GM12878 (cell line): ENCODE measurements at regions not wholly inside any gene's neighbourhood (a gene's known extent, or its start where the extent isn't known, plus 50 kb on each side); places are given as distances from the start of the nearest gene placed in this dataset.
"Not testable (repeated sequence)": the region's sequence is repeated elsewhere in the genome, so short reads cannot be mapped to it uniquely, and the experiment has no call there.

Experiments used
- ATAC-seq: fragments of 200-7000 bp; cut with Tn5 transposase; 3 replicates; pipeline ENCODE4 v1.9.1; 2020; ENCODE audit warnings: mild to moderate bottlenecking, moderate library complexity
- BruUV-seq: library from RNA; stranded (reverse); fragments of 400-500 nt; replicated peaks from 2 replicates; lab custom pipeline; 2021; lab: Mats Ljungman, UMichigan
- CTCF ChIA-PET: fragments of 300-600 bp; sonication (Branson Sonifier 250); formaldehyde crosslinking; extraction: SDS; loops from one replicate; lab custom pipeline; 2021; ENCODE audit warnings: inconsistent platforms; lab: Yijun Ruan, JAX
- POLR2A ChIA-PET: fragments of 350-600 bp; formaldehyde crosslinking; extraction: SDS; loops from one replicate; lab custom pipeline; 2021; ENCODE audit warnings: inconsistent platforms; lab: Charles Lee
- RAD21 ChIA-PET: fragments of 300-600 bp; sonication (Branson Sonifier 250); formaldehyde crosslinking; loops from one replicate; lab custom pipeline; 2023; ENCODE audit warnings: antibody characterized with exemption; ENCODE audit not compliant: unreplicated experiment; lab: Charles Lee
- SMC1A ChIA-PET: fragments of 300-600 bp; sonication (Branson Sonifier 250); formaldehyde crosslinking; loops from one replicate; lab custom pipeline; 2023; ENCODE audit not compliant: unreplicated experiment, uncharacterized antibody; lab: Charles Lee
- DNase-seq: peaks from one replicate; pipeline ENCODE4 v3.0.0-alpha.2; 2011; ENCODE audit warnings: low read depth, low spot score
- FAIRE-seq: peaks from 3 replicates; lab custom pipeline; 2011; peaks lifted over from hg19 to GRCh38; lab: Jason Lieb, UNC
- H2AFZ ChIP-seq: 2 replicates; pipeline ENCODE4 v1.6.0; 2011; ENCODE audit warnings: low read depth, low read length, control low read depth; ENCODE audit not compliant: control insufficient read depth
- H3K27ac ChIP-seq: 2 replicates; pipeline ENCODE4 v1.5.1; 2011; ENCODE audit warnings: control low read depth; ENCODE audit not compliant: control insufficient read depth, insufficient read depth
- H3K27me3 ChIP-seq, 2 experiments: replicated peaks in 1 of 2; 2 replicates each; pipeline versions ENCODE4 v1.6.0 to v1.6.1; 2011; ENCODE audit warnings: low read length in 1 of 2; ENCODE audit not compliant: control insufficient read depth in 2 of 2, insufficient read depth in 2 of 2
- H3K36me3 ChIP-seq, 2 experiments: 2 replicates each; pipeline ENCODE4 v1.5.1; 2011; ENCODE audit warnings: low read length in 1 of 2; ENCODE audit not compliant: control insufficient read depth in 2 of 2, insufficient read depth in 2 of 2
- H3K4me1 ChIP-seq: 2 replicates; pipeline ENCODE4 v1.6.1; 2011; ENCODE audit warnings: mild to moderate bottlenecking, low read length, moderate library complexity, mixed read lengths; ENCODE audit not compliant: control insufficient read depth, insufficient read depth
- H3K4me2 ChIP-seq: 2 replicates; pipeline ENCODE4 v1.6.0; 2011; ENCODE audit warnings: control low read depth; ENCODE audit not compliant: control insufficient read depth, insufficient read depth
- H3K4me3 ChIP-seq: fragments of 200-600 bp; sonication (generic); 2 replicates; pipeline ENCODE4 v1.5.1; 2016
- H3K79me2 ChIP-seq: 2 replicates; pipeline ENCODE4 v1.6.0; 2011; ENCODE audit warnings: low read length; ENCODE audit not compliant: control insufficient read depth, insufficient read depth
- H3K9ac ChIP-seq: 2 replicates; pipeline ENCODE4 v1.8.0; 2011; ENCODE audit warnings: low read length, control low read depth, mixed read lengths; ENCODE audit not compliant: control insufficient read depth, insufficient read depth
- H3K9me3 ChIP-seq: replicated peaks from 3 replicates; pipeline ENCODE4 v1.5.1; 2011; ENCODE audit warnings: mild to moderate bottlenecking, low read length; ENCODE audit not compliant: control insufficient read depth, insufficient read depth
- H4K20me1 ChIP-seq: 2 replicates; pipeline ENCODE4 v1.6.0; 2011; ENCODE audit not compliant: control insufficient read depth, insufficient read depth
- WGBS: methylation state at CpG from one replicate; pipeline ENCODE4 v1.1.6; 2016; ENCODE audit warnings: low lambda C conversion rate; ENCODE audit not compliant: insufficient replicate concordance, insufficient coverage; ENCODE audit errors: missing lambda C conversion rate; 5-methylcytosine and 5-hydroxymethylcytosine counted together
- in situ Hi-C: fragments of 300-500 bp; cut with MboI; formaldehyde crosslinking; loops from 9 replicates; pipeline ENCODE4 v1.14.3; 2018; ENCODE audit warnings: mixed read lengths
- intact Hi-C: fragments of 100-400 bp; cut with micrococcal nuclease; formaldehyde crosslinking; loops from one replicate; pipeline ENCODE4 v1.14.2; 2022; ENCODE audit not compliant: unreplicated experiment

DNA sequence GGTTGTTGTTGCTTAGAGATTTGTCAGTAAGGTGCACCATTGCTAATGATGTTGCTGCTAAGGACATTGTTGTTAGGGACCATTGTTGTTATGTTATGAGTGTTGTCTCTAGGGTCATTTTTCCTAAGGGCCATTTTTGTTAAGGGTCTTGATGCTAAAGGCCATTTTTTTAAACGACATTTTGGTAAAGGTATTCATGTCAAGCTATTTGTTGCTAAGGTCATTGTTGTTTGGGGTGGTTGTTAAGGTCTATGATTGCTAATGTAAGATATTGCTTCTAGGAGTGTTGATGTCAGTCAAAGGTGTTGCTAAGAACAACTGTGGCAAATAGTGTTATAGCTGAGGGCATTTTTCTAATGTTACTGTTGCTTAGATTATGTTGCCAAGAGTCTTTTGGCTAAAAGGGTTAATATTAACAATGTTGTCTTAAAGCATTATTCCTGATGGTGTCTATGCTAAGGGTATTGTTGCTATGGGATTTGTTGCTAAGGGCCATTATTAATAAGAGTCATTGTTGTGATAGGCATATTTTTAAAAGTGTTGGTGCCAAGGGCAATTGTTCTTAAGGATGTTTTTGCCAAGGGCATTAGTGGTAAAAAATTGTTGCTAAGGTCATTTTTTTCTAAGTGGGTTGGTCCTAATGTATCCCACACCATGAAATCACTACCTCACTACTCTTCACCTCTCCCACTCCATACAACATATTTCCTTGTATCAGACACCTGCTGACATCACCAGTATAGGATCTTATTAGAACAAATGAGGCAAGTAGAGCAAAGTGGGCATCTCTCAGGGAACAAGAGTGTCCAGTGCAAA is 56.2 kb downstream of the SPATA31A6 start:
- H3K36me3 ChIP-seq, RAD21 ChIA-PET, POLR2A ChIA-PET, H2AFZ ChIP-seq, H4K20me1 ChIP-seq, in situ Hi-C loops, BruUV-seq, H3K9me3 ChIP-seq, intact Hi-C loops, H3K27me3 ChIP-seq, DNase-seq, SMC1A ChIA-PET, H3K9ac ChIP-seq, H3K4me1 ChIP-seq, H3K79me2 ChIP-seq, ATAC-seq, H3K27ac ChIP-seq, H3K4me2 ChIP-seq, FAIRE-seq, CTCF ChIA-PET, H3K4me3 ChIP-seq: not testable (repeated sequence)
- WGBS, result 2% methylated on average over 1 of the region's 1 CpG

DNA sequence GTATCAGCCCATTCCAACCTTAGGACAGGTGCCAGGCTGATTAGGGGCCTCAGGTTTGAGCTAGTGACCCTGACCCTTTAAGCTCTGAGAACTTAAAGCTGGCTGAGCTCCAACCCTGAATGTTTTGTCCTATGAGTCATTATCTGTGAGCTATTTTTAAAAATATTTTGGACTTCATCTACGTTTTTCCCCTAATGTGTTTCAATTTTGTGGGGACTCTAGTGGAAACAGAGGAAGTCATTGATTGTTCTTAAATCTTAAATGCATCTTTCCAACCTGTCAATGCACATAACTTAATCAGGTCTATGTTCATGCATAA is 56.8 kb downstream of the SPATA31A6 start:
- FAIRE-seq, H3K4me3 ChIP-seq, H3K79me2 ChIP-seq, H3K4me2 ChIP-seq, POLR2A ChIA-PET, H3K9me3 ChIP-seq, H3K27ac ChIP-seq, intact Hi-C loops, SMC1A ChIA-PET, H4K20me1 ChIP-seq, RAD21 ChIA-PET, BruUV-seq, H2AFZ ChIP-seq, H3K9ac ChIP-seq, H3K27me3 ChIP-seq, H3K4me1 ChIP-seq, DNase-seq, CTCF ChIA-PET, in situ Hi-C loops, H3K36me3 ChIP-seq, ATAC-seq: not testable (repeated sequence)
- WGBS, result 3% methylated on average over 1 of the region's 1 CpG

DNA sequence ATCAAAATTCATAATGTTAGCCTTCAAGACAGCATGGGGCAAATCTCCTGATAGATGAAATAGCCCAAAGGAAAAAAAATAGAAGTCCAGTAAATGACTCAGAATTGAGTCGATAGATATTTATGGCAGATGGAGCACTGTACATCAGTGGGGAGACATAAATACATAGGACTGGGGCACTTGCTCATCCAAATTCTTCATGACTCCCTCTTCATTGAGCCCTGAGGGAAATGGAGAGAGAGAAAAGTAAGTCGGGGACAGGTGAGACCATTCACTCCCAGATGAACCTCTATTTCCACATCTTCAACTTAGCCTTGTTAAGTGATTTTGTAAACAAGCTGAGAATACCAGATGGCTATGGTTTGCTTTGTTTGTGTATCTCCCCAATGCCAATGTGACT is 59.8 kb downstream of the SPATA31A6 start:
- H4K20me1 ChIP-seq, H3K36me3 ChIP-seq, CTCF ChIA-PET, RAD21 ChIA-PET, H3K27ac ChIP-seq, in situ Hi-C loops, ATAC-seq, H3K79me2 ChIP-seq, H2AFZ ChIP-seq, H3K4me3 ChIP-seq, FAIRE-seq, BruUV-seq, SMC1A ChIA-PET, H3K9ac ChIP-seq, H3K4me1 ChIP-seq, H3K9me3 ChIP-seq, POLR2A ChIA-PET, DNase-seq, H3K27me3 ChIP-seq, intact Hi-C loops, H3K4me2 ChIP-seq: not testable (repeated sequence)
- 33% methylated on average over 2 of the region's 2 CpGs for WGBS

DNA sequence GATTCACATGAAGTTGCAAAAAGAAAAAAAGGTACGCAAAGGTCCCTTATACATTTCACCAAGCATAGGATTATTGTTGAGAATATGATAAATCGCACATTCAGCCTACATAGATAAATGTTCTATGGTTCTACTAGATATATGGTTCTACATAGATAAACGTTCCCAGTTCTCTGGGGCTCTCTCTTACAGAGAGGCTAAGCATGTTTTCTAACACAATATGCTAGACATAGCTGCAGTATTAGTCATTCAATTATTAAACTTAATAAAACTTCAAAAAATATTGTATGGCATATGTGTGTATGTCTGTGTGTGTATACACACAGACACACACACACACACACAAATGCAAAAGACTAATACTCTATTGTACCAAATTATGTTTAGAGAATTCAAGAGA is 60.4 kb downstream of the SPATA31A6 start:
- FAIRE-seq, ATAC-seq, H3K9ac ChIP-seq, BruUV-seq, H4K20me1 ChIP-seq, RAD21 ChIA-PET, H3K27me3 ChIP-seq, in situ Hi-C loops, H3K4me3 ChIP-seq, SMC1A ChIA-PET, H3K9me3 ChIP-seq, H3K4me2 ChIP-seq, intact Hi-C loops, H3K79me2 ChIP-seq, CTCF ChIA-PET, DNase-seq, H3K27ac ChIP-seq, POLR2A ChIA-PET, H2AFZ ChIP-seq, H3K36me3 ChIP-seq, H3K4me1 ChIP-seq: not testable (repeated sequence)
- WGBS, result 34% methylated on average over 3 of the region's 3 CpGs
